GM21423 (cell line): ENCODE measurements at regions not wholly inside any gene's neighbourhood (a gene's known extent, or its start where the extent isn't known, plus 50 kb on each side); places are given as distances from the start of the nearest gene placed in this dataset.
A peak's percentile ranks its signal among the peaks of the same experiment; 100 is the strongest.
"Not testable (repeated sequence)": the region's sequence is repeated elsewhere in the genome, so short reads cannot be mapped to it uniquely, and the experiment has no call there.

ENCODE experiments used
- ATAC-seq: cut with Tn5 transposase; IDR thresholded peaks from one replicate; pipeline ENCODE4 v1.9.1; 2021; ENCODE audit warnings: mild to moderate bottlenecking, moderate library complexity; ENCODE audit not compliant: unreplicated experiment

GRCh38 chr2:182477774-182478173 lies 50.9 kb upstream of the PDE1A start:
- no peak for ATAC-seq

- ATAC-seq: no peak
Observed at GRCh38 chr2:182481676-182482075, 54.8 kb upstream of the PDE1A start.

- ATAC-seq: no peak
Observed at GRCh38 chr2:182482511-182482910, 55.7 kb upstream of the PDE1A start.

- ATAC-seq: no peak
Observed at GRCh38 chr2:182496596-182496995, 69.8 kb upstream of the PDE1A start.

GRCh38 chr2:182499706-182500470 lies 73.1 kb upstream of the PDE1A start:
- no peak for ATAC-seq

DNA sequence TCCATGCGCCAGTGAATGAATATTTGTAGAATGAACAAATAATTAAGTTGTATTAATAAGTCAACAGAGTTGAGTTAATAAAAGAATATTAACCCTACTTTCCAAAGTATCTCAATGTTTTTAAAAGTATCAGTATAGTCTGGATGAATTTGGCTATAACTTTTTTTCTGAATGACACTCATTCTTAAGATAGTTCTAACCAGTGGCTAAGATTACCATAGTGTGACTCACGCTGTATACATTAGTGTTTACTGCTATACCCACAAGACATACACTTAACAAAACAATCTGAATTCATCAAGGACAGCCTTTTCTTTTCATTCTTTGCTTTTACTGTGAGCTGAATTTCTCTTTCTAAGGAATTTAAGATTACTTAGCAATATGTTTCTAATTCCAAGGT lies 77.0 kb upstream of the PDE1A start:
- ATAC-seq: no peak

GRCh38 chr2:182504903-182505302 lies 78.1 kb upstream of the PDE1A start:
- ATAC-seq: no peak

GRCh38 chr2:182506606-182507005 lies 79.8 kb upstream of the PDE1A start:
- peak; percentile 53 for ATAC-seq

DNA sequence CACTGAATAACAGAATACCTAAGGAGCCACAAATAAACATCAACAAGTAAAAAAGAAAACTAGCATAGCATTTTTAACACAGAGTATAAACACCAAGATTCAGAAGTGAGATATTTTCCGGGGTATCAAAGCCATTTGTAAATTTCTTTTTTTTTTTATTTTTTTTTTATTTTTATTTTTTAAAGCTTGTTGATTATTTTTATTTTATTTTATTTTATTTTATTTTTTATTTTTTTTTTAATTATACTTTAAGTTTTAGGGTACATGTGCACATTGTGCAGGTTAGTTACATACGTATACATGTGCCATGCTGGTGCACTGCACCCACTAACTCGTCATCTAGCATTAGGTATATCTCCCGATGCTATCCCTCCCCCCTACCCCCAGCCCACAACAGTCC lies 81.7 kb upstream of the PDE1A start:
- ATAC-seq: not testable (repeated sequence)

- no peak for ATAC-seq
Observed at GRCh38 chr2:182509216-182509615, 82.4 kb upstream of the PDE1A start.

DNA sequence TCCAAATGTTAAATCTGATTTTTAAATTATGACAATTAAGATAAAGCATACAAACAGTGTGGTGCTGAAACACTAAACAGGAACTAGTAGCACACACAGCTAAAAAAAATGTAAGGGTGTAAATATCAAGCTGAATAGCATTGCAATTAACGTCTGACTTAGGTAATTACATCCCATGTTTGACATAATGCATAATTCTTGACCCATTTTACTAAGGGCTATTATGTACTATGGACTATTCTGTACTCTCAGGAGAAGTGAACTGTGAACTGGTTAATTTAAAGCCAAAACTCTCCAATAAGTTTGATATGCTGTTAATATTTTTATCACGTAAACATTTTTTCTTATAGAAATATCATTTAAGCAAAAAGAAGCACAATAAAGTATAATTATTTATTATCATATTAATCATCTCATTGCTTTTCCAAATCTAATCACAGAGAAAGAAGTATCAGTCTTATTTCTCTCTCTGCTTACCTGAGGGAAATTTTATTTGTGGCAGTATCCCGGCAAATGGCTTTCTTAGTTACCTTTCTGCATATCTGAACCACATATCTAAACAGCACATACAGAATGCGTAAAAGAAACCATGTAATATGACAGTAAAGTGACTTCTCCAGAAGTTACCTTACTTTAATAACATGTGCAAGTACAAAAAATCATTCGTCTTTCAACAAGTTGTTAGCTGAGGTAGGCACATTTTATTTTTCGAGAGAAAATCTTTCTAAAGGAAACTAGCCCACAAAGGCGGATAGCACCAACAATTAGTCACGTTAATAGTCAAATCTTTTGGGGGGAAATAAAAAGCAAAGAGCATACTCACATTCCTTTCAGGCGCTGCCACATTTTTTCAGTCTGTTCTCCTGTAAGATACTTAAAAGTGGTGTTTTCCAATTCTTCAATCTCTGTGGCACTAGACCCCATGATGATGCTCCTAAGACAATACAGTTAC lies 94.9 kb upstream of the PDE1A start:
- no peak for ATAC-seq

DNA sequence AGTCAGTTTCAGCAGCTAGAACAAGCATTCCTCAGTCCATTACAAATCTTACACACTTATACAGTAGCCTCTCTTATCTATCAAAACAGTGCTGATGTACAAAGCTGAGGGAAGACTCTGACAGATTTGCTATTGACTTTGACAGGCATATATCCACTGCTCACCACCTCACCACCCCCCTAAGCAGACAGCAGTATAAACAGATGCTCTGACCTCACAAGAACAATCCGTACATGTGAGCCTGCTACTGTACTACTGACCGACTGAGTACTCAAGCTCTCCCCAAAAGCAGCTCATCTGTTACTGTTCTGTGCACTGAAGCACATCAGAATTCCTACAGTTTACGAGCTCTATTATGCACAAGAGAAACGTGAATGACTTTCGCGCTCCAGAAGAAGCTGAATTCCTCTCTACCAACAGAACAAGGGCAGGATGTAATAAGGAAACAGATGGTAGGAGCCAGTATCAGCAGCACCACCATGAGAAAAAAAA lies 95.6 kb upstream of the PDE1A start:
- ATAC-seq: no peak

- no peak for ATAC-seq
Observed at GRCh38 chr2:182522972-182523473, 96.2 kb upstream of the PDE1A start.

- ATAC-seq: no peak
Observed at GRCh38 chr2:182530636-182531035, 103.8 kb upstream of the PDE1A start.

- ATAC-seq: no peak
Observed at GRCh38 chr2:182540252-182540651, 113.4 kb upstream of the PDE1A start.

DNA sequence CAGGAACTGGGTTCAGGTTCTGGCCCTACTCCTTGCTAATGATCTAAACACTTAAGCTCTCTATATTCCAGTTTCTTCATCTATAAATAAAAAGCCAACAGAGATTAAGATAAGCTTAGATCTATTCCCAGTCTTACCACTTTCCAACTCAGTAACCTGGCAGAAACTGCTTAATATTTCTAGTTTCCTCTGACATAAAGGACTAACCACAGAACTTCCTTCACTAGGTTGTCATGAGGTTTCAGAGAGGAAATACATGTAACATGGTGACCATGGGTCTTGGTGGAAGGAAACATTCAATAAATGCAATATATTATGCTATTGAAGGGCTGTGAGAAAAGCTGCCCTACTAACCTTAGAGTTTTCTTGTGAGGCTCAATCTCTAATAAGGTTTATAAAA lies 114.4 kb upstream of the PDE1A start:
- ATAC-seq: peak; percentile 89

GRCh38 chr2:182542501-182543258 lies 115.8 kb upstream of the PDE1A start:
- ATAC-seq: no peak

DNA sequence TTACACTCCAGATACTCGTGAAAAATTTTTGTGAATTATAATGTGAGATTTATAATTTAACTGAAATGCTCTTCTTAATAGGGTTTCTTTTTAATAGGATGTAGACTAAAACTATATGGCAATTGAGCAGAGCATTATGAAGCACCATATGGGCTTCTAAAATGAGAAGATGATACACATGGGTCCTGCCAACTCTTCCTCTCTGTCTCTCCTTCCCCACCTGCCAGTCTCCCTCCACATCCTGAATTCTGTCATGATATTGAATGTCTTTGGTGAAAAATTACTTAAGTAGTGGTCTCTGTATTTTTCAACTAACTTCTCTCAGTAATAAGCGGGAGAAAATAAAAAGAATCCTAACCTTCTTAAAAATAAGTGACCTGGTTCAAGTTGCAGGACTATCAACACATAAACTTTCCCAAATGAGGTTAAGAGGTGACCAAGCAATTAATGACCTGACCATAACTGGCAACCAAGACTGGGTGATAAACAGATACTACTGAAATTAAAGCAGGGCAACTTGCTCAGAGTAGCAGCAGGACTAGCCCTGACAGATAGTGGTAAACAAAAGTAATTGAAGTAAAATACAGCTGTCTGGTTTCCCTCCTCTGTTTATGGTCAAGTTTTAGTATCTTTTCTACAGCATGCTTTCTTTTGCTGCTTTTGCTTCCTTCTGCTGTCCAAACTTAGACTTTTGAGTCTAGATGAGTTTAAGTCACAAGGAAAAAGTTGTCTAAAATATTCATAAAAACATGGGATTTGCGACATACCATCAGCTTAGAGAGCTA lies 117.1 kb upstream of the PDE1A start:
- no peak for ATAC-seq

- ATAC-seq: peak; percentile 59
Observed at GRCh38 chr2:182545420-182546167, 118.8 kb upstream of the PDE1A start.
